Trophoblast cell (in vitro differentiated cells and primary cell): ENCODE measurements at regions not wholly inside any gene's neighbourhood (a gene's known extent, or its start where the extent isn't known, plus 50 kb on each side); places are given as distances from the start of the nearest gene placed in this dataset.

Source experiments
- DNase-seq, 2 donors: peaks; one replicate each; pipeline ENCODE4 v3.0.0-alpha.2; 2016
- H2AFZ ChIP-seq: 2 replicates; pipeline ENCODE4 v1.6.1; 2013; ENCODE audit warnings: low read length, moderate library complexity, mild to moderate bottlenecking; ENCODE audit not compliant: insufficient read depth, poor library complexity
- H2AK5ac ChIP-seq: 2 replicates; pipeline ENCODE4 v1.6.1; 2013; ENCODE audit warnings: mild to moderate bottlenecking, low read length
- H2BK120ac ChIP-seq: 2 replicates; pipeline ENCODE4 v1.6.1; 2013; ENCODE audit warnings: low read length, mild to moderate bottlenecking, moderate library complexity; ENCODE audit not compliant: insufficient read depth, poor library complexity
- H2BK12ac ChIP-seq: 2 replicates; pipeline ENCODE4 v1.6.1; 2013; ENCODE audit warnings: mild to moderate bottlenecking, low read length, moderate library complexity
- H2BK5ac ChIP-seq: 2 replicates; pipeline ENCODE4 v1.6.1; 2013; ENCODE audit warnings: low read length, low read depth, moderate library complexity, mild to moderate bottlenecking; ENCODE audit not compliant: poor library complexity
- H3K14ac ChIP-seq: 2 replicates; pipeline ENCODE4 v1.6.1; 2013; ENCODE audit warnings: mild to moderate bottlenecking, low read length
- H3K18ac ChIP-seq: 2 replicates; pipeline ENCODE4 v1.6.1; 2013; ENCODE audit warnings: mild to moderate bottlenecking, low read length
- H3K23ac ChIP-seq: 2 replicates; pipeline ENCODE4 v1.6.1; 2013; ENCODE audit warnings: low read length
- H3K27ac ChIP-seq: 2 replicates; pipeline ENCODE4 v1.5.1; 2013; ENCODE audit warnings: low read depth, mild to moderate bottlenecking, inconsistent platforms, low read length, moderate library complexity
- H3K27me3 ChIP-seq: 2 replicates; pipeline ENCODE4 v1.6.1; 2013; ENCODE audit warnings: inconsistent platforms, mild to moderate bottlenecking, low read length, moderate library complexity; ENCODE audit not compliant: insufficient read depth
- H3K36me3 ChIP-seq, 2 experiments: 1 replicate in 1 of 2; 2 replicates in 1 of 2; pipeline ENCODE4 v1.6.1; 2013; ENCODE audit warnings: low read length in 2 of 2, mild to moderate bottlenecking in 2 of 2, moderate library complexity in 1 of 2; ENCODE audit not compliant: insufficient read depth in 2 of 2, control insufficient read depth in 1 of 2
- H3K4ac ChIP-seq: 2 replicates; pipeline ENCODE4 v1.6.1; 2013; ENCODE audit warnings: low read depth, mild to moderate bottlenecking, low read length, moderate library complexity
- H3K4me1 ChIP-seq, 2 experiments: 1 replicate in 1 of 2; 2 replicates in 1 of 2; pipeline ENCODE4 v1.6.1; 2013; ENCODE audit warnings: low read length in 2 of 2, mild to moderate bottlenecking in 2 of 2, moderate library complexity in 1 of 2; ENCODE audit not compliant: insufficient read depth in 2 of 2, control insufficient read depth in 1 of 2
- H3K4me2 ChIP-seq: 2 replicates; pipeline ENCODE4 v1.6.1; 2013; ENCODE audit warnings: inconsistent platforms, mild to moderate bottlenecking, low read length, moderate library complexity
- H3K4me3 ChIP-seq: 2 replicates; pipeline ENCODE4 v1.5.1; 2013; ENCODE audit warnings: mild to moderate bottlenecking, low read depth, low read length, inconsistent platforms
- H3K79me1 ChIP-seq: one replicate; pipeline ENCODE4 v1.6.1; 2013; ENCODE audit warnings: low read length
- H3K79me2 ChIP-seq: 2 replicates; pipeline ENCODE4 v1.6.1; 2013; ENCODE audit warnings: low read length, mild to moderate bottlenecking; ENCODE audit not compliant: control insufficient read depth, insufficient read depth, poor library complexity
- H3K9ac ChIP-seq: 2 replicates; pipeline ENCODE4 v1.6.1; 2013; ENCODE audit warnings: mild to moderate bottlenecking, low read length
- H3K9me3 ChIP-seq: 2 replicates; pipeline ENCODE4 v1.6.1; 2013; ENCODE audit warnings: low read depth, mild to moderate bottlenecking, control low read depth, inconsistent platforms, low read length; ENCODE audit not compliant: insufficient read depth
- H4K12ac ChIP-seq: 2 replicates; pipeline ENCODE4 v1.6.1; 2013; ENCODE audit warnings: low read depth, mild to moderate bottlenecking, low read length, moderate library complexity
- H4K8ac ChIP-seq: 2 replicates; pipeline ENCODE4 v1.6.1; 2013; ENCODE audit warnings: low read depth, mild to moderate bottlenecking, low read length, moderate library complexity
- H4K91ac ChIP-seq: one replicate; pipeline ENCODE4 v1.6.1; 2013; ENCODE audit warnings: low read depth, mild to moderate bottlenecking, low read length, moderate library complexity
- WGBS: extraction: QIAGEN DNeasy Blood & Tissue Kit; methylation state at CpG from one replicate; pipeline ENCODE4 v1.1.7; 2013; ENCODE audit warnings: missing lambda C conversion rate; ENCODE audit not compliant: insufficient read length, insufficient coverage; ENCODE audit errors: extremely low coverage; 5-methylcytosine and 5-hydroxymethylcytosine counted together

DNA sequence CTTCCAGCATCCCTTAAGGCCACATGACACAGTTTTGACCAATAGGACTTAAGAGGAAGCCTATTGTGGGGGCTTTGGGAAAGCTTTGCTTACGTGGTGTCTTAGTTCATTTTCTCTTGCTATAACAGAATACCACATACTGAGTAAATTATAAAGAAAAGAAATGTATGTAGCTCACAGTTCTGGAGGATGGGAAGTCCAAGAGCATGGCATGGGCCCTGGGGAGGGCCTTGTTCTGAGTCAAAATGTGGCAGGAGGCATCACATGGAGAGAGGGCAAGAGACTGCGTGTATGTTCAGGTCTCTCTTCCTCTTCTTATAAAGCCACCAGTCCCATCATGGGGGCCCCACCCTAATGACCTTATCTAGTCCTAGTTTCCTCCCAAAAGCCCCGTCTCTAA lies 68.6 kb upstream of the CPEB4 start:
- no peaks in the 10 kb centered on the region for H3K9me3 ChIP-seq
- no peak overlapping the region for H3K4me2 ChIP-seq
- no peaks in the 10 kb centered on the region for H3K27me3 ChIP-seq
- WGBS = no CpG with 5 or more reads among the region's 3 CpGs
- H3K4me1 ChIP-seq = peaks cover 7% of the 10 kb centered on the region in 2 experiments
- no peak overlapping the region for H3K27ac ChIP-seq
- no peak overlapping the region for H2BK120ac ChIP-seq
- H4K8ac ChIP-seq = no peak overlapping the region
- no peak for DNase-seq
- no peak overlapping the region for H3K23ac ChIP-seq
- H3K4ac ChIP-seq = no peak overlapping the region
- H3K18ac ChIP-seq = no peak overlapping the region
- H2BK12ac ChIP-seq = no peak overlapping the region
- H3K9ac ChIP-seq = no peak overlapping the region
- H2BK5ac ChIP-seq = no peak overlapping the region
- H3K14ac ChIP-seq = no peak overlapping the region
- H4K91ac ChIP-seq = no peak overlapping the region
- H2AK5ac ChIP-seq = no peak overlapping the region
- H3K79me1 ChIP-seq = peaks cover 8% of the 10 kb centered on the region
- no peaks in the 10 kb centered on the region for H3K36me3 ChIP-seq
- no peak overlapping the region for H2AFZ ChIP-seq
- no peak overlapping the region for H4K12ac ChIP-seq
- no peaks in the 10 kb centered on the region for H3K79me2 ChIP-seq
- H3K4me3 ChIP-seq = no peak overlapping the region

- no peak overlapping the region for H3K23ac ChIP-seq
- H3K9ac ChIP-seq = no peak overlapping the region
- no peaks in the 10 kb centered on the region for H3K79me2 ChIP-seq
Observed at GRCh38 chr5:173823274-173823644, 64.9 kb upstream of the CPEB4 start.

DNA sequence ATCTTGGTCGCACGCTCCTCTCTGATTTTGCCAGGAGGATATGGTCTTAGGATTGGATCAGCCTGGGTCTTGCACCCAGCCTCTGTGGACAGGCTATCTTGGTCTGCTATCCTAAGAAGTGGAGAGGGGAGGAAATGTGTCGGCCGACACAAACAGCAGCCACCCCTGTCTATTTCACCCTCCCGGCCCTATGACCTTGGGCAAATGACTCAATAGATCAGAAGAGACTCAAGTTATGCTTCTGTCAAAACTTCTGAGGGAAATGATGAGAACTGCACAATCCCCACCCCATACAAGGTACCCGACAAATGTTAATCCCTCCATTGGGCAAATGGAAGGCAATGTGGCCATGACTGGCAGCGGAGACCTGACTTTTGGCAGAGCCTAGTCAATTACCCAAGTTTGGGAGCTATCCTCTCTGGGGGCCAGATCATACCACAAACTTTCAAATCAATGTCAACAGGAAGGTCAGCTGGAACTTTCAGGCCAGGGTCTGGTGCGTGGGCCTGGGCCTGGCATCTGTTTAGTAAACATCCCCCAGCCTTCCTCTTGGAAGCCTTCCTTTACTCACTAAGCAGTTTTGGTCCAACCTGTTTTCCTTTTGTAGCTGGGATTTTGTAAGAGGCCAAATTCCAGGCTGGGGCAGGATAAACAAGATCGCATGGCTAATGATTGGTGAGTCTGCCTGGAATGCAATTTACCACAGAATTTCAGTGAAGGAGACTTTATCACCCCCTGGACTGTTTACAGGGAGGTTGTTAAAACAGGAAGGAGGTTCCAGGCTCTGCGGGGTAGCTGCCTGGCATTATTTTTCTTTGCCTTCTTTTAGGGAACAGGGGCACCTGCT lies 64.2 kb upstream of the CPEB4 start:
- Histone ChIP-seq H2AFZ (no peak overlapping the region), H3K9me3 (no peaks in the 10 kb centered on the region), H3K18ac (peak overlapping the region; percentile 63), H3K79me1 (peaks cover 20% of the 10 kb centered on the region), H3K14ac (peak overlapping the region; percentile 80), H3K79me2 (no peaks in the 10 kb centered on the region), H4K91ac (peak overlapping the region; percentile 89), H3K23ac (no peak overlapping the region), H3K4ac (peak overlapping the region; percentile 66), H3K27me3 (no peaks in the 10 kb centered on the region), H3K4me1 (peaks cover 19% of the 10 kb centered on the region in 2 experiments), H3K4me2 (peak overlapping the region; percentile 17), H4K12ac (no peak overlapping the region), H3K9ac (no peak overlapping the region), H4K8ac (peak overlapping the region; percentile 70), H2AK5ac (peak overlapping the region; percentile 78), H2BK5ac (peak overlapping the region; percentile 73), H2BK120ac (peak overlapping the region; percentile 34), H3K36me3 (no peaks in the 10 kb centered on the region), H3K4me3 (no peak overlapping the region), H2BK12ac (peak overlapping the region; percentile 81), H3K27ac (peak overlapping the region; percentile 81)
- peak; percentile 94 to 98 for DNase-seq
- WGBS = no CpG with 5 or more reads among the region's 10 CpGs

More at GRCh38 chr5:173823274-173823644, 64.9 kb upstream of the CPEB4 start:
- no peaks in the 10 kb centered on the region for H3K9me3 ChIP-seq
- H3K79me1 ChIP-seq = peaks cover 19% of the 10 kb centered on the region
- no peak overlapping the region for H3K4me3 ChIP-seq
- peak overlapping the region; percentile 81 for H3K27ac ChIP-seq
- no peak overlapping the region for H3K14ac ChIP-seq
- no peak overlapping the region for H2BK120ac ChIP-seq
- H2AK5ac ChIP-seq = no peak overlapping the region
- H3K4me1 ChIP-seq = peaks cover 19% of the 10 kb centered on the region in 2 experiments
- peak; percentile 92 to 94 for DNase-seq
- peak overlapping the region; percentile 89 for H4K91ac ChIP-seq
- no peak overlapping the region for H2BK12ac ChIP-seq
- H4K12ac ChIP-seq = no peak overlapping the region
- no peak overlapping the region for H3K4me2 ChIP-seq
- H3K36me3 ChIP-seq = no peaks in the 10 kb centered on the region
- H3K4ac ChIP-seq = no peak overlapping the region
- H2BK5ac ChIP-seq = peak overlapping the region; percentile 73
- H4K8ac ChIP-seq = no peak overlapping the region
- no peak overlapping the region for H3K18ac ChIP-seq
- H3K27me3 ChIP-seq = no peaks in the 10 kb centered on the region
- no peak overlapping the region for H2AFZ ChIP-seq

DNA sequence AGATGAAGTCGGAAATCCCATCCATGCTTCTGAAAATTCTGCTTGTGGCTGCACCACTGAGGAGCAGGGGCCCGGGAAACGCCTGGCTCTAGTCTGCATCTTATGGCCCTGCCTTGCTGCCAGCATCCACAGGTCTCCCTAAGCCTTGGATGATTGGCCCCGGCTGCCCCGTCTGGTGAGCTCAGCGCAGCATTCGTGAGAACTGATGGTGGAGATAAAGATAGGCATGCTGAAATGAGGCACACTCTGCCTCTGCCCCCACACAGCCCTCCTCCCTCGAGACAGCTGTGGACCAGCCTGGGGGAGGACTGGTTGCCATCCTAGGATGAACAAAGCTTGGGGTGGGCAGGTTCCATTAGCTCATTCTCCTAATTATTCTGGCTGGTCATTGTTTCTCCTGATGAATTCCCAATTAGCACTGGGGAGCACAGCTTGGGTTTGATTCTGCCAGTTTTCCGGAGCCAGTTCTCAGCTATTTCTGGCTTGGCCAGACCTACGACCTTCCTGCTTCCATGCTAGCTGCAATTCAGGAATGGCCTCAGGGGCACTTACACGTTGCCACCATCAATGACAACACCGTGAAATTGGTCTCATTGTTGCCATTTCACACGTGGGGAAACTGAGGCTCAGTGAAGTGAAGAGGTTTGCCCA lies 62.8 kb upstream of the CPEB4 start:
- Histone ChIP-seq H3K23ac (no peak overlapping the region), H4K12ac (no peak overlapping the region), H3K36me3 (no peaks in the 10 kb centered on the region), H3K79me1 (peaks cover 21% of the 10 kb centered on the region), H4K91ac (peak overlapping the region; percentile 8), H2BK12ac (peak overlapping the region; percentile 72), H3K4ac (no peak overlapping the region), H3K18ac (no peak overlapping the region), H2BK120ac (peak overlapping the region; percentile 23), H3K14ac (peak overlapping the region; percentile 21), H3K27ac (peak overlapping the region; percentile 1), H3K79me2 (no peaks in the 10 kb centered on the region), H3K9me3 (no peaks in the 10 kb centered on the region), H3K9ac (no peak overlapping the region), H2AK5ac (no peak overlapping the region), H2BK5ac (peak overlapping the region; percentile 28), H2AFZ (no peak overlapping the region), H3K4me3 (no peak overlapping the region), H3K4me1 (peaks cover 26% of the 10 kb centered on the region in 2 experiments), H4K8ac (no peak overlapping the region), H3K27me3 (no peaks in the 10 kb centered on the region), H3K4me2 (peak overlapping the region; percentile 21)
- DNase-seq = peak; percentile 82 to 89
- WGBS = no CpG with 5 or more reads among the region's 13 CpGs
